ENCODE measurements at regions not wholly inside any gene's neighbourhood (a gene's known extent, or its start where the extent isn't known, plus 50 kb on each side); places are given as distances from the start of the nearest gene placed in this dataset.

DNA sequence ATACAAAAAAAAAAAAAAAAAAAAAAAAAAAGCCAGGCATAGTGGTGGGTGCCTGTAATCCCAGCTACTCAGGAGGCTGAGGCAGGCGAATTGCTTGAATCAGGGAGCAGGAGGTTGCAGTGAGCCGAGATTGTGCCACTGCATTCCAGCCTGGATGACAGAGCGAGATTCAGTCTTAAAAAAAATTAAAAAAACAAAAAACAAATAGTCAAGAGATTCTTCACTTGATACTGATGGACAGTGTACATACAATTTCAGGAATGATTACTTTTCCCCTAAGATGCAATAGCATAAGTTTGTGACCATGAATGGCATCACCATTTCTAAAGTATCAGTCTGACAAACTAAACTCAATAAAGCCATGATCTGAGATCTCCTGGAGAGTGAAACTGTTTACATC is 60.8 kb upstream of the IVNS1ABP start:
- Histone ChIP-seq H3K27me3 (no peaks in the 10 kb centered on the region), H3K9me3 (no peaks in the 10 kb centered on the region), H3K36me3 (replicated peaks in 1 of 2; ENCODE audit: insufficient read depth in 1 of 2, low read depth in 2 of 2) (no peaks in the 10 kb centered on the region), H3K4me3 (no peak overlapping the region), H3K4me1 (no peaks in the 10 kb centered on the region), H3K27ac (no peak overlapping the region)
- 84 to 88% methylated on average over 3 of the region's 3 CpGs for WGBS, 2 donors
- no peak for ATAC-seq
- intact Hi-C loops (cut with DNase I), result no loop called here
- no peak for DNase-seq
- TF ChIP-seq POLR2A (IDR thresholded peaks at IDR 0.05) (no peak), CTCF (IDR thresholded peaks at IDR 0.05) (no peak)

DNA sequence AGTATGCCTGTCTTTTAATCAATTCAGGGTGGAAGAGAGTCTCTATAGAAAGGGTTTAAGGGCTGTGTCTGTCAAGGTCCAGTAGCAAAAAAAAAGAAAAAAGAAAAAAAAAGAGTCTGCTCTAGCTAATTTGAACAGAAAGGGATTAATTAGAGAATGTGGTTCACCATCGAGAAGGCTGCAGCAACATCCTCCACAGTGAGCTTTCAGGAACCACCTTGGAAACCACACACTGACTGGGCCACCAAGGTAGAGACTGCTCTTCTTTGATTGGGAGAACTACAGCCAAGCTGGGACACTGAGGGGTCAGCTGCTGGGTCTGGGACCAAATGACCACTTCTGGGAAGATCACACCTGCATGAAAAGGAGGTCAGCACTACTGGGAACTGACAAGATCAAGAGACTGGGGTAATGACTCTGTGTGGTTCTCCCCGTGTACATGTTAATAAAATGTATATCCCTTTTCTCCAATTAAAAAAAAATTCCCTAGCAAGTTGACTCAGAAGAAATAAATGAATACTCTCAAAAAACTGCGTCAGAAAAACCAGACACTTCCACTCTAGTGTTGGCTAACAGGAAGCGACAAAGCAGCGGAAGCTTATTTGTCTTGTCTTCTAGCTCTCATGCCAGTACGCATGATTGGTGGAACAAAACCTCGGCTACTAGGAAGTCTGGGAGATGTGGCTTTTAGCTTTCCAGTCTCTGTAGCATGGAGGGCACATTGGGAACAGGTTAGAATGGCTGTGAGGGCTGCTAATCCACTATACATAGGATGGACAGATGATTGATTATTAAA is 60.0 kb upstream of the IVNS1ABP start:
- no peak for ATAC-seq
- H3K27ac ChIP-seq, result peak overlapping the region in 1 of 4 donors; percentile 67

DNA sequence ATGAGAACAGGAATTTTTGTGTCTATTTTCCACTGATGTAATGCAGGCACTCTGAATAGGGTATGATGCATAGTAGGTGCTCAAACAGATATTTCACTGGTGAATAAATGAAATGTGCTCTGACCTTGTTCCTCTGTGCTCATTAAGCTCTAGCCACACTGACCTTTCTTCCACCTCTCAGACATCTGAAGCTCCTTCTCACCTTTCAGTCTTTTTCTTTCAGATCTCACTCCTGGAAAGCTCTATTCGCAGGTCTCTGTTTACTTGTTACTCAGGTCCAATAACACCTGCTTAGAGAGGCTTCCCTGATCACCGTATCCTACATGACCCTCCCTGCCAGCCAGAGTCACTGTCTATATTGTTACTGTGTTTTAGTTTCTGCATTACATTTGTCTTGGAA is 59.2 kb upstream of the IVNS1ABP start:
- no peak for ATAC-seq
- peak overlapping the region in 1 of 4 donors; percentile 67 for H3K27ac ChIP-seq

More for the DNA sequence above, 60.0 kb upstream of the IVNS1ABP start:
- no peak for TF ChIP-seq CTCF (IDR thresholded peaks at IDR 0.05)
- TF ChIP-seq POLR2A (IDR thresholded peaks at IDR 0.05), result no peak
- Histone ChIP-seq H3K36me3 (replicated peaks in 1 of 2; ENCODE audit: insufficient read depth in 1 of 2, low read depth in 2 of 2) (no peaks in the 10 kb centered on the region), H3K4me3 (no peak overlapping the region), H3K9me3 (no peaks in the 10 kb centered on the region), H3K27me3 (no peaks in the 10 kb centered on the region), H3K4me1 (no peaks in the 10 kb centered on the region)
- peak in 1 of 4 donors; percentile 60 for DNase-seq
- intact Hi-C loops (cut with DNase I), result no loop called here
- WGBS, 2 donors, result 61 to 74% methylated on average over 7 of the region's 7 CpGs

GRCh38 chr1:185375583-185375982 is 58.5 kb upstream of the IVNS1ABP start:
- Histone ChIP-seq H3K27me3 (no peaks in the 10 kb centered on the region), H3K9me3 (no peaks in the 10 kb centered on the region), H3K36me3 (replicated peaks in 1 of 2; ENCODE audit: insufficient read depth in 1 of 2, low read depth in 2 of 2) (no peaks in the 10 kb centered on the region), H3K27ac (peak overlapping the region in 1 of 4 donors; percentile 67), H3K4me3 (no peak overlapping the region), H3K4me1 (no peaks in the 10 kb centered on the region)
- ATAC-seq, result no peak
- WGBS, 2 donors, result 77 to 86% methylated on average over 6 of the region's 6 CpGs
- DNase-seq, result peak in 1 of 4 donors; percentile 70
- intact Hi-C loops (cut with DNase I), result no loop called here
- peak in 1 of 3 donors; percentile 50 for TF ChIP-seq POLR2A (IDR thresholded peaks at IDR 0.05)
- no peak for TF ChIP-seq CTCF (IDR thresholded peaks at IDR 0.05)

More for the DNA sequence above, 59.2 kb upstream of the IVNS1ABP start:
- intact Hi-C loops (cut with DNase I), result no loop called here
- H3K27me3 ChIP-seq, result no peaks in the 10 kb centered on the region
- DNase-seq, result no peak
- no peaks in the 10 kb centered on the region for H3K9me3 ChIP-seq
- no peaks in the 10 kb centered on the region for H3K4me1 ChIP-seq
- no peak overlapping the region for H3K4me3 ChIP-seq
- H3K36me3 ChIP-seq (replicated peaks in 1 of 2; ENCODE audit: insufficient read depth in 1 of 2, low read depth in 2 of 2), result no peaks in the 10 kb centered on the region
- WGBS, 2 donors, result 57 to 65% methylated on average over 2 of the region's 2 CpGs
- TF ChIP-seq CTCF (IDR thresholded peaks at IDR 0.05) (no peak), POLR2A (IDR thresholded peaks at IDR 0.05) (no peak)
